B cell (primary cell): ENCODE measurements at regions not wholly inside any gene's neighbourhood (a gene's known extent, or its start where the extent isn't known, plus 50 kb on each side); places are given as distances from the start of the nearest gene placed in this dataset.

Experiments used
- ATAC-seq: fragments of 200-7000 bp; cut with Tn5 transposase; one replicate; pipeline ENCODE4 v1.10.0; 2021; ENCODE audit warnings: low read depth, mild to moderate bottlenecking, moderate number of reproducible peaks, moderate library complexity
- CTCF ChIA-PET: fragments of 350-600 bp; sonication (Branson Sonifier 250); formaldehyde crosslinking; loops from one replicate; lab custom pipeline; 2021; ENCODE audit warnings: antibody characterized with exemption, inconsistent platforms; lab: Charles Lee
- POLR2A ChIA-PET: fragments of 350-600 bp; sonication (Branson Sonifier 250); formaldehyde crosslinking; loops from one replicate; lab custom pipeline; 2021; ENCODE audit warnings: antibody characterized with exemption; lab: Charles Lee
- DNase-seq: peaks from one replicate; pipeline ENCODE4 v3.0.0; 2013
- H2AFZ ChIP-seq: 2 replicates; pipeline ENCODE4 v1.6.1; 2012; ENCODE audit warnings: mild to moderate bottlenecking, low read depth, low read length; ENCODE audit not compliant: insufficient read depth, poor library complexity, severe bottlenecking
- H3K27ac ChIP-seq, 2 donors: 1 replicate in 1 of 2; 2 replicates in 1 of 2; pipeline ENCODE4 v1.5.1; 2012 to 2013; ENCODE audit warnings: low read length in 2 of 2, mild to moderate bottlenecking in 2 of 2, moderate library complexity in 1 of 2
- H3K27me3 ChIP-seq, 4 experiments: fragments of 200-600 bp in 1 of 4; sonication (generic) in 1 of 4; replicated peaks in 1 of 4; 1 replicate in 2 of 4; 2 replicates in 2 of 4; pipeline versions ENCODE4 v1.6.1 to v1.7.0; 2013 to 2016; ENCODE audit warnings: low read length in 3 of 4, mild to moderate bottlenecking in 2 of 4, mixed read lengths in 1 of 4, moderate library complexity in 1 of 4; ENCODE audit not compliant: insufficient read depth in 4 of 4, control insufficient read depth in 3 of 4; ENCODE audit errors: control extremely low read depth in 1 of 4
- H3K36me3 ChIP-seq, 2 experiments: replicated peaks in 1 of 2; 1 replicate in 1 of 2; 2 replicates in 1 of 2; pipeline versions ENCODE4 v1.6.1 to v1.7.1; 2013; ENCODE audit warnings: low read length in 1 of 2; ENCODE audit not compliant: insufficient read depth in 2 of 2, control insufficient read depth in 1 of 2; ENCODE audit errors: control extremely low read depth in 1 of 2, extremely low read depth in 1 of 2
- H3K4me1 ChIP-seq, 2 donors: fragments of 200-600 bp in 1 of 2; sonication (generic) in 1 of 2; 1 replicate in 1 of 2; 2 replicates in 1 of 2; pipeline versions ENCODE4 v1.5.1 to v1.6.1; 2013 to 2017; ENCODE audit warnings: low read length in 2 of 2; ENCODE audit not compliant: control insufficient read depth in 2 of 2, insufficient read depth in 2 of 2
- H3K4me2 ChIP-seq: replicated peaks from 2 replicates; pipeline ENCODE3; 2012; ENCODE audit warnings: mild to moderate bottlenecking, low read depth, low read length; ENCODE audit not compliant: poor library complexity, severe bottlenecking
- H3K4me3 ChIP-seq, 5 experiments: fragments of 200-600 bp in 1 of 5; sonication (generic) in 1 of 5; 1 replicate in 3 of 5; 2 replicates in 2 of 5; pipeline versions ENCODE4 v1.5.1 to v1.7.0; 2011 to 2016; ENCODE audit warnings: low read length in 4 of 5, mild to moderate bottlenecking in 4 of 5, low read depth in 2 of 5, control low read depth in 1 of 5, moderate library complexity in 1 of 5; ENCODE audit not compliant: insufficient read depth in 1 of 5; ENCODE audit errors: control extremely low read depth in 1 of 5, extremely low read depth in 1 of 5
- H3K79me2 ChIP-seq: fragments of 200-600 bp; sonication (generic); one replicate; pipeline ENCODE4 v1.6.0; 2016; ENCODE audit warnings: low read length; ENCODE audit not compliant: control insufficient read depth, insufficient read depth
- H3K9ac ChIP-seq: fragments of 200-600 bp; sonication (generic); 2 replicates; pipeline ENCODE4 v1.6.1; 2017; ENCODE audit warnings: mild to moderate bottlenecking, low read length, moderate library complexity
- H3K9me3 ChIP-seq, 3 donors: one replicate each; pipeline versions ENCODE4 v1.6.1 to v1.7.1; 2013; ENCODE audit warnings: low read length in 2 of 3; ENCODE audit not compliant: control insufficient read depth in 2 of 3, insufficient read depth in 1 of 3; ENCODE audit errors: control extremely low read depth in 1 of 3
- H4K20me1 ChIP-seq: 2 replicates; pipeline ENCODE4 v1.6.0; 2012; ENCODE audit warnings: mild to moderate bottlenecking, low read length; ENCODE audit not compliant: insufficient read depth, control insufficient read depth, poor library complexity, severe bottlenecking
- H3K27ac Mint-ChIP-seq: one replicate; pipeline ENCODE4 v1.8.0; 2021; ENCODE audit warnings: mixed read lengths
- H3K27me3 Mint-ChIP-seq: one replicate; pipeline ENCODE4 v1.8.0; 2021; ENCODE audit warnings: mixed read lengths
- H3K4me1 Mint-ChIP-seq: one replicate; pipeline ENCODE4 v1.8.0; 2021; ENCODE audit warnings: mixed read lengths
- H3K4me3 Mint-ChIP-seq: one replicate; pipeline ENCODE4 v1.8.0; 2021; ENCODE audit warnings: mixed read lengths
- H3K9me3 Mint-ChIP-seq: one replicate; pipeline ENCODE4 v1.8.0; 2022; ENCODE audit warnings: mixed read lengths; ENCODE audit not compliant: insufficient read depth
- EZH2 ChIP-seq: IDR thresholded peaks from 2 replicates; pipeline ENCODE4 v1.6.1; 2012; ENCODE audit warnings: borderline replicate concordance, low read depth, mild to moderate bottlenecking, moderate library complexity, low read length; ENCODE audit not compliant: insufficient read depth, poor library complexity, severe bottlenecking
- WGBS: methylation state at CpG from one replicate; pipeline ENCODE4 v1.1.5; 2013; ENCODE audit warnings: missing lambda C conversion rate; ENCODE audit not compliant: insufficient coverage; 5-methylcytosine and 5-hydroxymethylcytosine counted together
- intact Hi-C: fragments of 100-400 bp; cut with micrococcal nuclease; formaldehyde crosslinking; loops from one replicate; pipeline ENCODE4 v1.10.0; 2022
- TF ChIP-seq, protein P1 (sequence below): fragments of 200-600 bp; IDR thresholded peaks from one replicate; pipeline ENCODE4 v1.8.0; 2022; ENCODE audit warnings: antibody characterized with exemption, mild to moderate bottlenecking

DNA sequence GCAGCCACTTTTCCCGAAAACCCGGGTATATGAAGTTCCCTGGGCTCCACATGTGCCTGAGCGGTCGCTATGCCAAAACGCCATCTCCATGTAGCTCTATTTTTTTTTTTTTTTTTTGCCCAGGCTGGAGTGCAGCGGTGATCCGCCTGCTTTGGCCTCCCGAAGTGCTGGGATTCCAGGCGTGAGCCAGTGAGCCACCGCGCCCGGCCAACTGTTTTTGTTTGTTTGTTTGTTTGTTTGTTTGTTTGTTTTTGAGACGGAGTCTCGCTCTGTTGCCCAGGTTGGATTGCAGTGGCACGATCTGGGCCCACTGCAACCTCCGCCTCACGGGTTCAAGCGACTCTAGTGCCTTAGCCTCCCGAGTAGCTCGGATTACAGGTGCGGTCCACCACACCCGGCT, 237.5 kb upstream of the IRAK1BP1 start:
- intact Hi-C loops: no loop called here
- peaks cover 4% of the 10 kb centered on the region for H3K27me3 Mint-ChIP-seq
- no peaks in the 10 kb centered on the region for H3K9me3 Mint-ChIP-seq
- Histone ChIP-seq H3K27ac (no peak overlapping the region), H2AFZ (no peak overlapping the region), H3K79me2 (no peaks in the 10 kb centered on the region), H3K36me3 (no peaks in the 10 kb centered on the region), H3K27me3 (peaks cover 0 to 5% (median 0%) of the 10 kb centered on the region in 4 experiments), H3K4me1 (no peaks in the 10 kb centered on the region), H3K4me3 (no peak overlapping the region), H4K20me1 (no peaks in the 10 kb centered on the region), H3K9ac (no peak overlapping the region), H3K9me3 (peaks cover 0 to 13% (median 0%) of the 10 kb centered on the region in 3 donors), H3K4me2 (no peak overlapping the region)
- no peak overlapping the region for H3K4me3 Mint-ChIP-seq
- no peak for DNase-seq
- TF ChIP-seq EZH2: no peak
- TF ChIP-seq, protein P1, sequence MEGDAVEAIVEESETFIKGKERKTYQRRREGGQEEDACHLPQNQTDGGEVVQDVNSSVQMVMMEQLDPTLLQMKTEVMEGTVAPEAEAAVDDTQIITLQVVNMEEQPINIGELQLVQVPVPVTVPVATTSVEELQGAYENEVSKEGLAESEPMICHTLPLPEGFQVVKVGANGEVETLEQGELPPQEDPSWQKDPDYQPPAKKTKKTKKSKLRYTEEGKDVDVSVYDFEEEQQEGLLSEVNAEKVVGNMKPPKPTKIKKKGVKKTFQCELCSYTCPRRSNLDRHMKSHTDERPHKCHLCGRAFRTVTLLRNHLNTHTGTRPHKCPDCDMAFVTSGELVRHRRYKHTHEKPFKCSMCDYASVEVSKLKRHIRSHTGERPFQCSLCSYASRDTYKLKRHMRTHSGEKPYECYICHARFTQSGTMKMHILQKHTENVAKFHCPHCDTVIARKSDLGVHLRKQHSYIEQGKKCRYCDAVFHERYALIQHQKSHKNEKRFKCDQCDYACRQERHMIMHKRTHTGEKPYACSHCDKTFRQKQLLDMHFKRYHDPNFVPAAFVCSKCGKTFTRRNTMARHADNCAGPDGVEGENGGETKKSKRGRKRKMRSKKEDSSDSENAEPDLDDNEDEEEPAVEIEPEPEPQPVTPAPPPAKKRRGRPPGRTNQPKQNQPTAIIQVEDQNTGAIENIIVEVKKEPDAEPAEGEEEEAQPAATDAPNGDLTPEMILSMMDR: no peak
- H3K4me1 Mint-ChIP-seq: no peaks in the 10 kb centered on the region
- ChIA-PET CTCF (no interaction called here), POLR2A (no interaction called here)
- ATAC-seq: no peak
- WGBS: 90% methylated on average over 14 of the region's 22 CpGs
- no peak overlapping the region for H3K27ac Mint-ChIP-seq

DNA sequence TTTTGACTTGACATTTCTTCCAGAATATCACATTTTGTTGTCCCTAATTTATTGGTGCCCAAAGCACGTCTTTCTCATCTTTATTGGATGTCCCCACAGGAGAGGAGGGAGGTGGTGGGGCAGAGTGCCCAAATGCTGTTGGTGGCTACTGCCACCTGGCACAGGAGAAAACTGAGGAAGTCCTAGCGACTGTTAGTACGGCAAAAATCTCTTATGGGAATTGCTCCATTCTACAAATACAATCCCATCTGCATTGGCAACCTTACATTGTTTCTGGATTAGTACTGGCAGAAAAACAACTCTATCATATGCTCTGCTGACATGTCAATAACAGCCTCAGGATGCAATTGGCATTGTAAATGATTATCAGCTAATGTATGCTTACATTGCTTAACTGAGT, 235.4 kb upstream of the IRAK1BP1 start:
- no peak overlapping the region for H3K4me3 ChIP-seq
- Mint-ChIP-seq H3K4me3 (no peak overlapping the region), H3K27me3 (peaks cover 4% of the 10 kb centered on the region), H3K9me3 (no peaks in the 10 kb centered on the region), H3K4me1 (no peaks in the 10 kb centered on the region), H3K27ac (no peak overlapping the region)
- no peak overlapping the region for H3K4me2 ChIP-seq
- ChIA-PET POLR2A (no interaction called here), CTCF (no interaction called here)
- H2AFZ ChIP-seq: no peak overlapping the region
- H3K9me3 ChIP-seq: peaks cover 0 to 13% (median 0%) of the 10 kb centered on the region in 3 donors
- no peak for DNase-seq
- no peak overlapping the region for H3K27ac ChIP-seq
- no peak for ATAC-seq
- no peaks in the 10 kb centered on the region for H3K36me3 ChIP-seq
- no peaks in the 10 kb centered on the region for H3K4me1 ChIP-seq
- H3K9ac ChIP-seq: no peak overlapping the region
- WGBS: 100% methylated on average over 1 of the region's 3 CpGs
- peaks cover 0 to 5% (median 0%) of the 10 kb centered on the region in 4 experiments for H3K27me3 ChIP-seq
- no peaks in the 10 kb centered on the region for H4K20me1 ChIP-seq
- H3K79me2 ChIP-seq: no peaks in the 10 kb centered on the region
- no peak for TF ChIP-seq EZH2
- TF ChIP-seq, protein P1: no peak
- intact Hi-C loops: no loop called here
